Cardiac muscle cell (in vitro differentiated cells and primary cell): ENCODE measurements at regions not wholly inside any gene's neighbourhood (a gene's known extent, or its start where the extent isn't known, plus 50 kb on each side); places are given as distances from the start of the nearest gene placed in this dataset.
"Not testable (repeated sequence)": the region's sequence is repeated elsewhere in the genome, so short reads cannot be mapped to it uniquely, and the experiment has no call there.

Source experiments
- DNase-seq, 2 donors: peaks; one replicate each; pipeline versions ENCODE4 v3.0.0 to v3.0.0-alpha.2; 2010 to 2017; ENCODE audit warnings: low read depth in 1 of 2, low spot score in 1 of 2
- H3K27ac ChIP-seq: fragments of 200-600 bp; sonication (generic); 2 replicates; pipeline ENCODE4 v1.5.1; 2016
- H3K27me3 ChIP-seq: fragments of 200-600 bp; sonication (generic); 2 replicates; pipeline ENCODE4 v1.6.0; 2016; ENCODE audit warnings: control low read depth
- H3K36me3 ChIP-seq: fragments of 200-600 bp; sonication (generic); 2 replicates; pipeline ENCODE4 v1.5.1; 2016; ENCODE audit warnings: control low read depth
- H3K4me1 ChIP-seq: fragments of 200-600 bp; sonication (generic); 2 replicates; pipeline ENCODE4 v1.8.1; 2017; ENCODE audit warnings: low read depth, mild to moderate bottlenecking, mixed run types
- H3K4me3 ChIP-seq: fragments of 200-600 bp; sonication (generic); 2 replicates; pipeline ENCODE4 v1.5.1; 2016; ENCODE audit warnings: mild to moderate bottlenecking
- H3K9me3 ChIP-seq: fragments of 200-600 bp; sonication (generic); 2 replicates; pipeline ENCODE4 v1.5.1; 2017; ENCODE audit warnings: low read depth, mild to moderate bottlenecking, control low read depth
- TF ChIP-seq, protein P1 (sequence below): IDR thresholded peaks from 2 replicates; pipeline ENCODE4 v1.5.1; 2012; ENCODE audit warnings: low read depth, mild to moderate bottlenecking, low read length

DNA sequence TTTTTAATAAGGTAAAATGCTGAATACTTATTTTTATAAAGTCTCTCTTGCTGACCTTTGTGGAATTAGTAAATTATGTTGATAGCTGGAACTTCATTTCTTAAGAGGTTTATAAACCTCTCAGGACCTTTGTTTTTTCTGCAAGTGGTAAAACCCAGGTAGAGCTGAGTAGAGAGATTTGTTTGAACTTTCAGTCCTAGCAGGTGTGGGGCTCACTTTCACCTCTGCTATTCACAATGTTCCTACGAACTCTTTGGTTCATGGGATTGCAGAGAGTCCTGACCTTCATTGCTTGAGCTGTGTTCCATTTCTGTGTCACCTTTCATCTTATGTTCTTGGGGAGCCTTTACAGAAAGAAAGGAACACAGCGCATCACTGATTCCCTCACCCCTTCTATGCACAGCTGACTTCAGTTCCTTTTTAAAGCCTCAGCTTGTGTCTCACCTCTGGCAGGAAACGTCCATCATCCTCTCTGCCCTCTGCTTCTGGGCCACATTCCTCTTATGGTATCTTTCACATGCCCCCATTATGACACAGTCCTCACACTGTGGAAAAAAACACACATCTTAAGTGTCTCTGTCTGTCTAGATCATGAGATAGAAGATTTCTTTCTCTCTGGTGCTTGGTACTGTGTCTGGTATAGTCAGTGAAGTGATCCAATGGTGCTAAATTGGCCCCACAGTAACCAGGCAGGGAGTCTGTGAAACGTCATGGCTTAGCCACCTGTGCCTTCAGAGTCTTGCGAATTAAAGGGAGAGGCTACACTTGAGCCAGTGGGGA lies 262.5 kb upstream of the B3GALT2 start:
- peaks cover 8% of the 10 kb centered on the region for H3K4me1 ChIP-seq
- no peaks in the 10 kb centered on the region for H3K36me3 ChIP-seq
- DNase-seq, result peak in 1 of 2 donors; percentile 27
- no peaks in the 10 kb centered on the region for H3K27me3 ChIP-seq
- no peak overlapping the region for H3K4me3 ChIP-seq
- H3K9me3 ChIP-seq, result no peaks in the 10 kb centered on the region
- H3K27ac ChIP-seq, result peak overlapping the region; percentile 22
- TF ChIP-seq, protein P1, sequence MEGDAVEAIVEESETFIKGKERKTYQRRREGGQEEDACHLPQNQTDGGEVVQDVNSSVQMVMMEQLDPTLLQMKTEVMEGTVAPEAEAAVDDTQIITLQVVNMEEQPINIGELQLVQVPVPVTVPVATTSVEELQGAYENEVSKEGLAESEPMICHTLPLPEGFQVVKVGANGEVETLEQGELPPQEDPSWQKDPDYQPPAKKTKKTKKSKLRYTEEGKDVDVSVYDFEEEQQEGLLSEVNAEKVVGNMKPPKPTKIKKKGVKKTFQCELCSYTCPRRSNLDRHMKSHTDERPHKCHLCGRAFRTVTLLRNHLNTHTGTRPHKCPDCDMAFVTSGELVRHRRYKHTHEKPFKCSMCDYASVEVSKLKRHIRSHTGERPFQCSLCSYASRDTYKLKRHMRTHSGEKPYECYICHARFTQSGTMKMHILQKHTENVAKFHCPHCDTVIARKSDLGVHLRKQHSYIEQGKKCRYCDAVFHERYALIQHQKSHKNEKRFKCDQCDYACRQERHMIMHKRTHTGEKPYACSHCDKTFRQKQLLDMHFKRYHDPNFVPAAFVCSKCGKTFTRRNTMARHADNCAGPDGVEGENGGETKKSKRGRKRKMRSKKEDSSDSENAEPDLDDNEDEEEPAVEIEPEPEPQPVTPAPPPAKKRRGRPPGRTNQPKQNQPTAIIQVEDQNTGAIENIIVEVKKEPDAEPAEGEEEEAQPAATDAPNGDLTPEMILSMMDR, result no peak

DNA sequence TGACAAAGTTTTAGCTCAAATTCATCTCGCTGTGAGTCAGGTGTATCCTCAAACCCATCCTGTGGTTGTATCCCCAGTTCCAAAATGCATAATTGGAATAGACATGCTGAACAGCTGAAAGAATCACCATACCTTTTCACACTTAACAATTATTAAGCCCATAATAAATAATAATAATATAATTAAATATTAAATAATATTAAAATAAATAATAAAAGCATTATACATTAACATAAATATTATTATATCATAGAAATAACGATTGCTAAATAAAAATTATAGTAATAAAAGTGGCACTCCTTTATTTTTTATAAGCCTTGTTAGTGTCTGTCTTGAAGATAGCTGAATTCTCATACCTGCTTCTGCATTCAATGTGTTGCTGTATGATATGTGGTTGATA lies 257.5 kb upstream of the B3GALT2 start:
- no peak for DNase-seq
- no peaks in the 10 kb centered on the region for H3K27me3 ChIP-seq
- TF ChIP-seq, protein P1, result no peak
- H3K36me3 ChIP-seq, result no peaks in the 10 kb centered on the region
- H3K9me3 ChIP-seq, result no peaks in the 10 kb centered on the region
- H3K27ac ChIP-seq, result no peak overlapping the region
- peaks cover 5% of the 10 kb centered on the region for H3K4me1 ChIP-seq
- H3K4me3 ChIP-seq, result no peak overlapping the region

DNA sequence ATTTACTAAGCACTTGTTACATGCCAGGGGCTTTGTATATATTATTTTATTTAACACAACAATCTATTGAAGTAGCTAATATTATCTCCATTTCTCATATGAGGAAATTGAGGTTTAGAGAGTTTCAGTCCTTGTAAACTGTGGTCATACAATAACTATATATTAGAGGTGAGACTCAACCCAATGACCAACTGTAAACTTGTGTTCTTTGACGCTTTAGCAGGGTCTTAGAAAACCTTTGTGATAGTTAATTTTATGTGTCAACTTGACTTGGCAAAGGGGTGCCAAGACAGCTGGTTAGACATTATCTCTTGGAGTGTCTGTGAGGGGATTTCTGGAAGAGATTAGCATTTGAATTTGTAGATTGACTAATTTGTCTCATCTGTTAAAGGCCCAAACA lies 252.4 kb upstream of the B3GALT2 start:
- Histone ChIP-seq H3K4me1 (no peaks in the 10 kb centered on the region), H3K9me3 (no peaks in the 10 kb centered on the region), H3K27ac (no peak overlapping the region), H3K4me3 (no peak overlapping the region), H3K36me3 (no peaks in the 10 kb centered on the region), H3K27me3 (no peaks in the 10 kb centered on the region)
- DNase-seq, result no peak
- TF ChIP-seq, protein P1, result no peak

DNA sequence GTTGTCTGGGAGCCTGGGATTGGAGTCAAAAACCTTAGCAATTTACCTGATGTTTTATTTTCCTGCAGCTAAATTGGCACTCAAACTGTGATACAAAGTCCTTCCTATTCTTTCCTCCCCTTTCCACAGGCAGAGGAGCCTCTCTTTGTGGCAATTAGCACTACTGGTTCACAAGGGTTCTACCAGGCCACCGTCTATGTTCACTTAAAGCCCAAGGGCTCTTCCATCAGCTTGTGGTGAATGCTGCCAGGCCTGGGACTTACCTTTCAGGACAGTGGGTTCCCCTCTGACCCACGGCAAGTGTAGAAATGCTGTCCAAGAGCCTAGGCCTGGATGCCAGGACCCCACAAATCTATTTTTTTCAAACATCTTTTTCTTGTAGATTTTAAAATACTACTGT lies 251.9 kb upstream of the B3GALT2 start:
- Histone ChIP-seq H3K27me3 (no peaks in the 10 kb centered on the region), H3K4me3 (no peak overlapping the region), H3K36me3 (no peaks in the 10 kb centered on the region), H3K4me1 (no peaks in the 10 kb centered on the region), H3K27ac (no peak overlapping the region), H3K9me3 (no peaks in the 10 kb centered on the region)
- TF ChIP-seq, protein P1, result no peak
- DNase-seq, result no peak

DNA sequence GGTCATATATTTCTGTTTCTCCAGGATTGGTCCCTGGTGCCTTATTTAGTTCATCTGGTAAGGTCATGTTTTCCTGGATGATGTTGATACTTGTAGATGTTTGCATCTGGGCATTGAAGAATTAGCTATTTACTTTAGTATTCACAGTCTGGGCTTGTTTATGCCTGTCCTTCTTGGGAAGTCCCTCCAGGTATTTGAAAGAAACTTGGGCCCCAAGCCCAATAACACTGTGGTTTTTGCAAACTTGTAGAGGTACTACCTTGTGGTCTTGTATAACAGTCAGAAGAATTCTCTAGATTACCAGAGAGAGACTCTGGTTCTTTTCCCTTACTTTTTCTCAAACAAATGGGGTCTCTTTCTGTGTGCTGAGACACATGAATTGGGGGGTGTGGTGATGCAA lies 251.4 kb upstream of the B3GALT2 start:
- TF ChIP-seq, protein P1, result no peak
- H3K27ac ChIP-seq, result no peak overlapping the region
- H3K4me1 ChIP-seq, result no peaks in the 10 kb centered on the region
- no peaks in the 10 kb centered on the region for H3K27me3 ChIP-seq
- DNase-seq, result no peak
- no peaks in the 10 kb centered on the region for H3K36me3 ChIP-seq
- no peaks in the 10 kb centered on the region for H3K9me3 ChIP-seq
- H3K4me3 ChIP-seq, result no peak overlapping the region

DNA sequence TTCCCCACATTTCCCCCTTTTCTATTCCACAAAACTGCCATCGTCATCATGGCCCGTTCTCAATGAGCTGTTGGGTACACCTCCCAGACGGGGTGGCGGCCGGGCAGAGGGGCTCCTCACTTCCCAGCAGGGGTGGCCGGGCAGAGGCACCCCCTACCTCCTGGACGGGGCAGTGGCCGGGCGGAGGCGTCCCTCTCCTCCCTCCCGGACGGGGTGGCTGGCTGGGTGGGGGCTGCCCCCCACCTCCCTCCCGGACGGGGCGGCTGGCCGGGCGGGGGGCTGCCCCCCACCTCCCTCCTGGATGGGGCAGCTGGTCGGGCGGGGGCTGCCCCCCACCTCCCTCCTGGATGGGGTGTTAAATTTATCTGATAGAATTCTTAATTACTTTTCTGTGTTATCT lies 250.9 kb upstream of the B3GALT2 start:
- DNase-seq, H3K4me3 ChIP-seq, H3K36me3 ChIP-seq, H3K9me3 ChIP-seq, H3K4me1 ChIP-seq, H3K27me3 ChIP-seq, H3K27ac ChIP-seq: not testable (repeated sequence)
